SK-N-SH treated with all-trans-retinoic acid at 6 μM for 48 hours (cell line): ENCODE measurements at regions not wholly inside any gene's neighbourhood (a gene's known extent, or its start where the extent isn't known, plus 50 kb on each side); places are given as distances from the start of the nearest gene placed in this dataset.
"Not testable (repeated sequence)": the region's sequence is repeated elsewhere in the genome, so short reads cannot be mapped to it uniquely, and the experiment has no call there.

ENCODE experiments used
- ATAC-seq: fragments of 200-7000 bp; cut with Tn5 transposase; 3 replicates; pipeline ENCODE4 v1.9.1; 2020; ENCODE audit warnings: mild to moderate bottlenecking, moderate library complexity
- ARNTL ChIP-seq: fragments of 450-650 bp; formaldehyde crosslinking; IDR thresholded peaks from 2 replicates; pipeline ENCODE4 v1.5.0; 2020; ENCODE audit warnings: low read depth, mild to moderate bottlenecking, moderate library complexity, borderline replicate concordance
- BACH2 ChIP-seq: fragments of 250-450 bp; sonication (Bioruptor Pico); IDR thresholded peaks from 2 replicates; pipeline ENCODE4 v1.9.0; 2021; ENCODE audit warnings: mild to moderate bottlenecking, borderline replicate concordance
- CSDC2 ChIP-seq: fragments of 250-450 bp; sonication (Bioruptor Pico); IDR thresholded peaks from 2 replicates; pipeline ENCODE4 v1.5.0; 2020; ENCODE audit warnings: mild to moderate bottlenecking, moderate library complexity
- ESRRG ChIP-seq: fragments of 250-450 bp; sonication (Bioruptor Pico); IDR thresholded peaks from 2 replicates; pipeline ENCODE4 v1.6.1; 2021; ENCODE audit warnings: mild to moderate bottlenecking
- ISL1 ChIP-seq: fragments of 250-450 bp; sonication (Bioruptor Pico); IDR thresholded peaks from 2 replicates; pipeline ENCODE4 v2.1.2; 2022; ENCODE audit warnings: mild to moderate bottlenecking, moderate library complexity
- OSR1 ChIP-seq: fragments of 250-450 bp; sonication (Bioruptor Pico); IDR thresholded peaks from 2 replicates; pipeline ENCODE4 v1.8.0; 2022; ENCODE audit warnings: moderate library complexity, mild to moderate bottlenecking, inconsistent platforms
- POU6F1 ChIP-seq: fragments of 250-450 bp; sonication (Bioruptor Pico); IDR thresholded peaks from 2 replicates; pipeline ENCODE4 v1.8.0; 2021; ENCODE audit warnings: low read depth, mild to moderate bottlenecking, moderate library complexity, borderline replicate concordance
- PPARA ChIP-seq: fragments of 250-450 bp; sonication (Bioruptor Pico); IDR thresholded peaks from 2 replicates; pipeline ENCODE4 v1.5.0; 2020; ENCODE audit warnings: mild to moderate bottlenecking, borderline replicate concordance
- RARB ChIP-seq: fragments of 250-450 bp; sonication (Bioruptor Pico); IDR thresholded peaks from 2 replicates; pipeline ENCODE4 v1.8.0; 2021; ENCODE audit warnings: mild to moderate bottlenecking, moderate library complexity
- SNAI2 ChIP-seq: fragments of 250-450 bp; sonication (Bioruptor Pico); IDR thresholded peaks from 2 replicates; pipeline ENCODE4 v1.5.0; 2020; ENCODE audit warnings: mild to moderate bottlenecking, moderate library complexity
- TCF4 ChIP-seq: fragments of 250-450 bp; sonication (Bioruptor Pico); IDR thresholded peaks from 2 replicates; pipeline ENCODE4 v1.8.0; 2021; ENCODE audit warnings: mild to moderate bottlenecking, moderate library complexity, borderline replicate concordance
- TSHZ2 ChIP-seq: fragments of 250-450 bp; sonication (Bioruptor Pico); IDR thresholded peaks from 2 replicates; pipeline ENCODE4 v1.5.0; 2020; ENCODE audit warnings: mild to moderate bottlenecking, moderate library complexity
- ZC3H10 ChIP-seq: fragments of 250-450 bp; sonication (Bioruptor Pico); IDR thresholded peaks from 2 replicates; pipeline ENCODE4 v1.5.1; 2021; ENCODE audit warnings: mild to moderate bottlenecking, moderate library complexity
- ZFP3 ChIP-seq: fragments of 250-450 bp; sonication (Bioruptor Pico); IDR thresholded peaks from 2 replicates; pipeline ENCODE4 v1.5.0; 2020; ENCODE audit warnings: mild to moderate bottlenecking, moderate library complexity
- ZFP30 ChIP-seq: fragments of 450-650 bp; formaldehyde crosslinking; IDR thresholded peaks from 2 replicates; pipeline ENCODE4 v1.5.0; 2022; ENCODE audit warnings: mild to moderate bottlenecking, moderate library complexity
- ZNF565 ChIP-seq: fragments of 450-650 bp; formaldehyde crosslinking; conservative IDR thresholded peaks from 2 replicates; pipeline ENCODE4 v1.5.0; 2020; ENCODE audit warnings: low read depth, mild to moderate bottlenecking, moderate library complexity
- ZNF70 ChIP-seq: fragments of 450-650 bp; formaldehyde crosslinking; IDR thresholded peaks from 2 replicates; pipeline ENCODE4 v1.5.0; 2020; ENCODE audit warnings: mild to moderate bottlenecking, moderate library complexity
- TF ChIP-seq, protein P1 (sequence below): fragments of 250-450 bp; sonication (Bioruptor Pico); IDR thresholded peaks from 2 replicates; pipeline ENCODE4 v1.5.1; 2021; ENCODE audit warnings: mild to moderate bottlenecking, moderate library complexity
- TF ChIP-seq, protein P2 (sequence below): fragments of 250-450 bp; sonication (Bioruptor Pico); IDR thresholded peaks from 2 replicates; pipeline ENCODE4 v1.5.1; 2020; ENCODE audit warnings: low read depth, mild to moderate bottlenecking, moderate library complexity

DNA sequence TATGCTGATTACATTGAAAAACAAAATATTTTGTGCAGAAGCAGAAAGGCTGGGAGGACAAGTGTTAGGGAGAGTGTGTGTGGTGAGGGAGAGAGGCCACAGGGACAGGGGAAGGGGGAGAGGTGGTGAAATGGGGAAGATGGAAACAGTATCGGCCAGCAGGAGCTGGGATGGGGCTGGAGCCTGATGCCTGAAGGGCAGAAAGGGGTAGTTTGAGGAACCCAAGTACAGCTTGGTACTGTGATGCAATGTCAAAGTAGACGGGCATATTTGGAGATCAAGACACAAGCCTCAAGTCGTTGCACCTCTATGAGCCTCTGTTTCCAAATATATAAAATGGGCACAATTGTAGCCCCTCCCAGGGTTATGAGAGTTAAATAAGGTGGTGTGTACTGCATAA is 152.1 kb downstream of the LPIN1 start (continued):
- TF ChIP-seq POU6F1 (CRISPR knock-in tag) (no peak), ZNF70 (no peak), ESRRG (CRISPR knock-in tag) (no peak), TCF4 (no peak), ZC3H10 (CRISPR knock-in tag) (no peak), CSDC2 (no peak), SNAI2 (CRISPR knock-in tag) (no peak), PPARA (CRISPR knock-in tag) (no peak)
- TF ChIP-seq, protein P1, sequence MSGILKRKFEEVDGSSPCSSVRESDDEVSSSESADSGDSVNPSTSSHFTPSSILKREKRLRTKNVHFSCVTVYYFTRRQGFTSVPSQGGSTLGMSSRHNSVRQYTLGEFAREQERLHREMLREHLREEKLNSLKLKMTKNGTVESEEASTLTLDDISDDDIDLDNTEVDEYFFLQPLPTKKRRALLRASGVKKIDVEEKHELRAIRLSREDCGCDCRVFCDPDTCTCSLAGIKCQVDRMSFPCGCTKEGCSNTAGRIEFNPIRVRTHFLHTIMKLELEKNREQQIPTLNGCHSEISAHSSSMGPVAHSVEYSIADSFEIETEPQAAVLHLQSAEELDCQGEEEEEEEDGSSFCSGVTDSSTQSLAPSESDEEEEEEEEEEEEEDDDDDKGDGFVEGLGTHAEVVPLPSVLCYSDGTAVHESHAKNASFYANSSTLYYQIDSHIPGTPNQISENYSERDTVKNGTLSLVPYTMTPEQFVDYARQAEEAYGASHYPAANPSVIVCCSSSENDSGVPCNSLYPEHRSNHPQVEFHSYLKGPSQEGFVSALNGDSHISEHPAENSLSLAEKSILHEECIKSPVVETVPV (CRISPR knock-in tag) = no peak
- TF ChIP-seq, all 23 proteins: peak for 0

GRCh38 chr2:11899264-11899818 is 152.9 kb downstream of the LPIN1 start:
- no peak for TF ChIP-seq ZFP3 (CRISPR knock-in tag)
- no peak for TF ChIP-seq ARNTL (CRISPR knock-in tag)
- no peak for TF ChIP-seq ZFP30 (CRISPR knock-in tag)
- ATAC-seq = peak; percentile 56; the same call in 2 of the 3 replicates

- not testable (repeated sequence) for ATAC-seq
Measured at GRCh38 chr2:11900891-11901290, 154.5 kb downstream of the LPIN1 start.

GRCh38 chr2:11901351-11902069 is 155.1 kb downstream of the LPIN1 start:
- TF ChIP-seq ZNF70 = no peak
- no peak for TF ChIP-seq ZFP30 (CRISPR knock-in tag)
- no peak for TF ChIP-seq SNAI2 (CRISPR knock-in tag)
- no peak for TF ChIP-seq CSDC2
- no peak for TF ChIP-seq BACH2 (CRISPR knock-in tag)
- ATAC-seq = no peak

DNA sequence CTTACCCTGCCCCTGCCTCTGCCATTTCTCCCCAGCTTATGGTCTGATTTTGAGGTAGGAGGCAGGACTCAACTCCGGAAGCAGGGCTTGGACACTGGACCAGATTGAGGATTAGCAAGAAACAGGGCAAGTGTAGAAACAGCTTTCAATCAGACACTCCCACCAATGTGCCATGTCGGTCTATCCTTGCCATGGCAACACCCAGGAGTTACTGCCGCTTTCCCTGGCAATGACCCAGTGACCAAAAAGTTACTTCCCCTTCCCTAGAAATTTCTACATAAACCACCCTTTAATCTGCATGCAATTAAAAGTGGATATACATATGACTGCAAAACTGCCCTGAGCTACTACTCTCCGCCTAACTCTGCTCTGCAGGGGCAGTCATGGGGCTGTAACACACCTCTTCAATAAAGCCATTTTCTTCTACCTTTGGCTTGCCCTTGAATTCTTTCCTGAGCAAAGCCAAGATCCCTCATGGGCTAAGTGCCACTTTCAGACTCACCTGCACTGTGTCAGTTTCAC is 156.7 kb downstream of the LPIN1 start:
- TF ChIP-seq ZNF70 (no peak), SNAI2 (CRISPR knock-in tag) (no peak), ARNTL (CRISPR knock-in tag) (no peak), BACH2 (CRISPR knock-in tag) (no peak), TSHZ2 (CRISPR knock-in tag) (no peak)
- ATAC-seq = no peak

GRCh38 chr2:11904029-11904428 is 157.6 kb downstream of the LPIN1 start:
- no peak for ATAC-seq
- TF ChIP-seq SNAI2 (CRISPR knock-in tag) = no peak
- TF ChIP-seq RARB (CRISPR knock-in tag) = no peak
- no peak for TF ChIP-seq ISL1 (CRISPR knock-in tag)
- no peak for TF ChIP-seq ZNF565 (CRISPR knock-in tag)
- TF ChIP-seq POU6F1 (CRISPR knock-in tag) = no peak
- TF ChIP-seq OSR1 (CRISPR knock-in tag) = no peak
- no peak for TF ChIP-seq TSHZ2 (CRISPR knock-in tag)
- no peak for TF ChIP-seq TCF4
- TF ChIP-seq, protein P2, sequence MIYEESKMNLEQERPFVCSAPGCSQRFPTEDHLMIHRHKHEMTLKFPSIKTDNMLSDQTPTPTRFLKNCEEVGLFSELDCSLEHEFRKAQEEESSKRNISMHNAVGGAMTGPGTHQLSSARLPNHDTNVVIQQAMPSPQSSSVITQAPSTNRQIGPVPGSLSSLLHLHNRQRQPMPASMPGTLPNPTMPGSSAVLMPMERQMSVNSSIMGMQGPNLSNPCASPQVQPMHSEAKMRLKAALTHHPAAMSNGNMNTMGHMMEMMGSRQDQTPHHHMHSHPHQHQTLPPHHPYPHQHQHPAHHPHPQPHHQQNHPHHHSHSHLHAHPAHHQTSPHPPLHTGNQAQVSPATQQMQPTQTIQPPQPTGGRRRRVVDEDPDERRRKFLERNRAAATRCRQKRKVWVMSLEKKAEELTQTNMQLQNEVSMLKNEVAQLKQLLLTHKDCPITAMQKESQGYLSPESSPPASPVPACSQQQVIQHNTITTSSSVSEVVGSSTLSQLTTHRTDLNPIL = no peak
- TF ChIP-seq CSDC2 = no peak
- TF ChIP-seq ESRRG (CRISPR knock-in tag) = no peak
- no peak for TF ChIP-seq ZNF70
- TF ChIP-seq ZC3H10 (CRISPR knock-in tag) = no peak
